Stimulated activated CD4-positive, alpha-beta T cell treated with anti-CD3 and anti-CD28 coated beads, Interleukin-2, amount 100 ng/mL, for 24 hours (primary cell): ENCODE measurements at regions not wholly inside any gene's neighbourhood (a gene's known extent, or its start where the extent isn't known, plus 50 kb on each side); places are given as distances from the start of the nearest gene placed in this dataset.

Source experiments
- DNase-seq, 2 donors: peaks; one replicate each; pipeline ENCODE4 v3.0.0-alpha.2; 2020

DNA sequence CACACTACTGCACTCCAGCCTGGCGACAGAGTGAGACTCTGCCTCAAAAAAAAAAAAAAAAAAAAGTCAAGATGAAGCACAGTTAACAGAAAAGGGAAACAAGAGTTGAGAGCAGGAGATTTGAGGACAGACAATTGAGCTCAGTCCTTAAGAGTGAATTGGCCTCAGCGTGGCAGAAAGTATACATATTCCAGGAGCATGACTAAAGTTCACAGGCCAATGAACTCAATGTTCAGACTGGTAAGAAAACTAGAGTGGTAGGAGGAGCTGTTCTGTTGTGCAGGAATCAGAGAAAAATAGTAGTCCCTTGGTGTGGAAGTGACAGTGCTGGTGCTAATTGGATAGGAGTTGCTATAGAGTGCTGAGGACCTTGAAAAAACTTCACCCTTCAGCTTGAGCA lies 60.0 kb downstream of the NRN1 start:
- no peak for DNase-seq

DNA sequence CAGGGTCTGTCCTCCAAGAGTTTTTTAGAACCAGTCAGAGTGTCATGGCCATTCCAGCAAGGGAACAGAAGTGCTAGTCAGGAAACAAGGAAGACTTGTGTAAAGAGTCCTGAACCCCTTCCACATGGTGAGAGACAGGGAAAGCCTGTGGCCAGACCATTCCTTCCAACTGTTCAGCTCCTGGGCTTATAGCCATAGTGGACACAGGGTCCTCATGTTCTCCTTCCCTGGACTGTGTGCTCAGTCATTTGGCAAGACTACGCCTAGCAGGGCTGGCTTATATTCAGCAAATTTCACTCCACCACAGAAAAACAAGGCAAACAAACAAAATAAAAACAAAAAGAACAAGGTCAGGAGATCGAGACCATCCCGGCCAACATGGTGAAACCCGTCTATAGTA lies 60.5 kb downstream of the NRN1 start:
- no peak for DNase-seq

DNA sequence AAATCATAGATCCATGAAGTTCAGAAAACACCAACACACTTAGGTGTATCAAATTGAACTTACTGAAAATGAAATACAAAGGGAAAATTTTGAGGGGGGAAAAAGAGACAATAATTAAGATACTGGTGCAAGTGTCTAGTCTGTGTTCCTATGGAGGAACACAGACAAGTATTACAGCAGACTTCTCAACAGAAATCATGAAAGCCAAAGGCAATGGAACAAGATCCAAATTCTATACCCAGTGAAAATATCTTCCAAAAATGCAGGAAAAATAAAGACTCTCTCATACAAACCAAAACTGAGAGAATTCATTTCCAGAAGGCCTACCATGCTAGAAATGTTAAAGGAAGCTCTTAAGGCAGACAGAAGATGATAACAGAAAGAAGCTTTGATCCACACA lies 63.1 kb downstream of the NRN1 start:
- DNase-seq: no peak

DNA sequence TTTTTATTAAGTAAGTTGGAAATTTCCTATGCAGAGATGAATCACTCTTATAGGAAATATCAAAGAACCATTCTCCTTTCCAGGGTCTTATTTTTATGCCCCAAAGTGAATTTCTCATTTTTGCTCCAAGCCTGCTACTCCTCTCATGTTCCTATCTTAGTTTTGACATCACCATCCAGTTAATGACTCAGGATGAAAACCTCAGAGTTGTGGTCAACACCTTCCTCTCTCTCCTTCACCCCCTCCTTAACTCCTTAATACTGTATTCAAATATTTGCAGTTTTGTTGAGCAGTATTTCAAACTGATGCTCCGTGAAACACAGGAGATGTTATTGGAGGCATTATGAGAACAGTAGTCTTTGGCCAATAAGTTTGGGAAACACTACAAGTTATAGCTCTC lies 64.1 kb downstream of the NRN1 start:
- DNase-seq: no peak

DNA sequence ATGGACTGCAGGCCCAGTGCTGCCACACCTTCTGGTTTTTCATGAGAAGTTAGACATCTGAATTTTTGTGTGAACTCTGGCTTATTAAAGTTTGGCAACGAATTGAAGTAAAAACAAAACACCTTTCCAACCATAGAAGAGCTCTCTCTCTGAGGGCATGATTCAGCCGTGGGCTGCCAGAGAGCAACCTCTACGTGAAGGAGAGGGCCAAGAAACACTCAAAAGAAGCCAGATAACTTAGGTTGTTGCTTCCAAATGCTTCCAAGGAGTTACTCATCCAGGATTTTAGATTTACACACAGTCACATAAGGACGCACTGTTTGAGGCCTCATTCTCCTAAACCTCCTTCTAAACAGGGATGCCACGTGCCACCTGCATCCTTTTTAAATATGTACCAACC lies 65.5 kb downstream of the NRN1 start:
- DNase-seq: no peak

DNA sequence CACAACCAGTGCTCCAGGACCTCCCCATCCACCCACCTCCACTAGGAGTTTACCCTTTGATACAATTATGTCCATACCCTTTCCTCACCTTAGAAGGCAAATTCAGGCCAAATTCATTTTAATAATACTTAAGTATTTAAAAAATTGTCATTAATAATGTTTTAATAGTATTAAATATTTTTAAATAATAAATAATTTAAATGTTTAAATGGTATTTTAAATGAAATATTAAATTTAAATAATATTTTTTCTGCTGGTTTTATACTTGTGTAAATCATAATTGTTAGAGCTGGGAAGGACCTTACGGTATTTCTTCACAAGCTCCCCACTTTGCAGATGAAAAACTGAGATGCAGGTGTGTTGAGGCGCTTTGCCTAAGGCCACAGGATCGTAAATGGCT lies 67.8 kb downstream of the NRN1 start:
- DNase-seq: no peak

DNA sequence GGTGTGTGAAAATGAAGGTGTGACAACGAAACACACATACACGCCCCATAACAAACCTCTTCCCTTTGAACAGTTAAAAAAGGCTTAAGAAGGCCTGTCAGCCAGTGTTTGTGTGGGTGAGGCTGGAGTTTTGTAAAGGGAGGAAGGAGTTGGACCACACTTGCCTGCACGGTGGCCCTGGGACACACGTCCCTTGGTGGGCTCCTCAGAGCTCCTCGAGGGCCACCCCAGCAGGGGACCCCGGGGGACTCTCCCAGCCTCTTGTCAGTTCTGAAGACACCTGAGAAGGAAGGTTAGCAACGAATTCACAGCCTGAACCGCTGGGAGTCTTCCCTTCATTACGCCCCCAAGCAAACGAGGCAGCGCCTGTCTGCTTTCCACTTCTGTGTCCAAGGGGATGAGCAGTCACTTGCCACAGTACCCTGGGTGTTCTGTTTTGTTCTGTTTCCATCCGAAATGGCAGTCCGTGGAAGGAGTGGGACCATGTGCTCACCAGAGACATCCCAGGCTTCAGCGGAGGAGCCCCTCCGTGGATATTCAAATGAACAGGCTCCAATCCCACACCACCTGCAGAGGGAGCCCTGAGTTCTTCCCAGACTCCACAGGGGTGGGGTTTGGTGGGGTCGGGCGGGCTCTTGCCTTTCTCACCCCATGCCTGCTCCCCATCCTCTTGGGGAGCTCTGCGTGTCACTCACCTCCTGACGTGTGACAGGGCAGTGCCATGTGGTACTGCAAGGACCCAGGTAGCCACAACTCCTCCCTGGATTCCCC lies 68.6 kb downstream of the NRN1 start:
- no peak for DNase-seq

DNA sequence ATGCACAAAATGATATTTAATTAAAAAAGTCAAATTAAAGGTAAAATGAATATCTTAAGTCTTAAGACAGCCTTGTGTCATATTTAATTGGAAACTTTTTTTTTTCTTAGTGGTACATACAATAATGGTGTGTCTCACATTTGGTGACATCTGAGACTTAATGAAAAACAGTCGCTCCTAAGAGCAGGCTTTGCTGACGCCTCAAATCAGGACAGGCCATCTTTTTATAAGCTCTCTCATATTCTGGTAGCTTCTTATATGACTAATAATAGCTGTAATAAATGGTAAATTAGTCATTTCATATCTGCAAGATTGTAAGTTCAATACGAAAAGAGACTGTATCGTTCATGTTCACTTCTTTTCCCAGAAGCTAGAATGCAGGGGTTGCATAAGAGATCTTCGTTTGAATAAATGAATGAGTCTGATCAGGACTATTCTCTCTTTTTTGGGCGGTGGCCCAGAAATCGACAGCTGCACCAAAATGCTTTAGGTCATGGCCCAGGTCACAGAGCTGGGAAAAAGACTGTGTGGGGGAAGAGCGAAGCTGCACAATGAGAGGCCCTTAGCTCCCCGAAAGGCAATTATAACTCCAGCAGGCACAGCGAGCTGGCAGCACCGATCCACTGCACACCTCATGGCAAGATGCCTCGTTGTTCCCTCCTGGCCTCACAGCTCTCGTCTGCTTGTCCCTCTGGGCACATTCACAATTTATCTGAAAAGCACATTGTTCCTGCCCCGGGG lies 69.4 kb downstream of the NRN1 start:
- DNase-seq: no peak

DNA sequence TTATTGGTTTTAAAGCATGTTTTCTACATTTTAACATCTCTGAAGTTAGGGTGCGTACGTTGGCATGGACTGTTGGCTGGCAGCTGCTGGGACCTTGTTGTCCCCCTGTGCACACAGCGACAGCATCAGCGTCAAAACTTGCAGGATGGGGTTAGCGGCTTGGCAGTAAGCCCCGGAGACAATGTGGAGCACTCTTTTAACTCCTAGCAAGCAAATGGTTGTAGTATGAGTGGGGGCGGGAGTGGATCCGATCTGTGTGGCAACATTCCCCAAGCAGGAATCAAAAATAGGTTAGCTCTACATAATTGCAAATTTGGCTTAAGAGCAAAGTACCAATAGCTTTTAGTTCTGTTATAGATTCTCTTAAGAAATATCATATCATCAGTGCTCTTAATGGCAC lies 70.1 kb downstream of the NRN1 start:
- DNase-seq: no peak

DNA sequence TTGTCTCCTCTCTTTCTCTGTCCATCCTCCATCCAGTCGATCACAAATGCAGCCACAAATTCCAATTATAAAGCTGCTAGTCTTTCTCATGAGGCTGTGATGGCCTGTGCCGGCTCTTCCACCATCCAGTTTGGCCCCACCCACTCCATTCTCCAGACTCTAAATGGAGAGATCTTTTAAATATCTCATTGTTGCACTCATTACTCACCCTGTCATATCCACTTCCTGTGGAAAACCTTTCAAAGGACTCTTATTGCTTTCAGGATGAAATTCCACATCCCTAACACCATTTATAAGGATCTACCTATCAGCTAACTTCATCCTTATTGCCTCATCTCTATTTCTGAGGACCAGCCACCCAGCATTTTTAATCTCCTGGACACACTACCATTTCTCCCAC lies 70.6 kb downstream of the NRN1 start:
- no peak for DNase-seq

DNA sequence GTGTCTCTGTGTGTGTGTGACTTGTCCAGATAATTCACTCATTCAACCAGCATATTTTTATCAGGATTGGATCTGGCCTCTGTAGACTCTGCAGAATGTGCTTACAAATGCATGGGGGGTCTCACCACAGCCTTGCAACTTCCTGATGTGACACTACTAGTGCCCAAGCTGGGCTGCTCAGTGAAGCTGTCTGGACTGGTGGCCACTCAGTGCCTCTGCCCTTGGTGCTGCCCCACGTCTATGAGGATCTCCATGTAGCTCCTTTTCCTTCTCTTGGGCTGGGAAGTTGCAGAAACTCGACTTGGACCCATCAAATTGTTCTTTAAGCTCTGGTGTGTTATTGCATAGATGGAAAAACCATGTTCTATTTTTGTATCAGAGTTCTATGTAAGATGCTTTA lies 75.8 kb downstream of the NRN1 start:
- no peak for DNase-seq

DNA sequence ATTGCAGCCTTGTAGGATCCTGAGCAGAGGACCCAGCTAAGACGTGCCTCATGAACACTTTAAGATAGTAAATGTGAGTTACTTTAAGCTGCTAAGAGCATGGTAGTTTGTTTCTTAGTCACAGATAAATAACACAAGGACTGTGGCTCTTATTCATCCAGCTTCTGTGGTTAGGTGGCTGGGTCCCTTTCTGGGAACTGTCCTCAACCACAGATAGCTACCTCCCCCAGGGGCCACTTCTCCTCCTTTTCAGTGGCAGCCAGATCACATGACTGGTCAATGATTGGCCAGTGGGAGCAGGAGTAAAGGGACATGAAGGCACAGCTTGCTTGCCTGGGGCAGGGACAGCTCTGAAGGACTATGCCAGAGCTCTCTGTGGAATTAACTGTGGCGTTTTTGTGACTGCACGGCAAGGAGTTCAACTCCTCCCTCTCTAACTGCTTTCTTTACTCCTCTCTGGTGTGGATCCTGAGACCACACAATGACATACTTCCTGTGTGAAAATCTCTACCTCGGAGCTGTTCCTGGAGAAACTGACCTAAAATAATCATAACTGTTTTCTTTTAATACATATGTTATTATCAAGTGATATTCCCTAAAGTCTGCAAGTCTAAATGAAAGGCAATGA lies 76.5 kb downstream of the NRN1 start:
- no peak for DNase-seq

DNA sequence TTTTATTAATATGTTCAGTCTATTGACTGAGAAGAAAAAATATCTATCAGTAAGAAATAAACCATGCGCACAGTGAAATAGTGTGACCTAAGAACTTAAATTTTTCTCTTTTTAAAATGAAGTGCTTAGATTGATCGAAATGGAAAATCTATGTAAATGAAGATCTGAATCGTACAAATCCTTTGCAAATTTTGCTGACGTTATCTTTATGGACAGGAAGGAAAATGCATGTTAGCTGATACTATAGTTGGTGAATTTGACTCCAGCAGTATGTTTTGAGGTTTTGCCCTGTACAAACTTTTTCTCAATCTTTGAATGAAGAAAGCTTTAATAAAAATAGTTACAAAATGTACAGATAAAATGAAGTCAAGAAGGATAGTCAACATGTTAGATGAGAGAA lies 82.9 kb downstream of the NRN1 start:
- DNase-seq: no peak

DNA sequence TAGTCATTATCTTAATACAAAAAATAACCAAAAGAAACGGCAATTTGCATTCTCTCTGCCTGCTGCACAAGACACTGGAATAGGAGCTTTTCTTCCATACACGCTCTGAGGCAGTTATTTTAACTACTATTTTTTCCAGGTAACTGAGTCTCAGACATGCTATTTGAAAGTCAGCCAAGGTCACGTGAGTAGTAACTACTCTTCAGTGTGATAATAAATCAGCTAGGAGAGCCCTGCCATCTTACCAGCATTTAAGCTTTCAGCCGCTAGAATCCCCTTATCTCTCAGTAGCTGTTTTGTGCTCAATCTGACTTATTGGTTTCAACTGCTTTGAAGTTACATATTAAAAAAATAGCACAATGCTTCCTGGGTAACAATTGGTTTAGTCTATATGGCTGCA lies 84.5 kb downstream of the NRN1 start:
- DNase-seq: no peak

DNA sequence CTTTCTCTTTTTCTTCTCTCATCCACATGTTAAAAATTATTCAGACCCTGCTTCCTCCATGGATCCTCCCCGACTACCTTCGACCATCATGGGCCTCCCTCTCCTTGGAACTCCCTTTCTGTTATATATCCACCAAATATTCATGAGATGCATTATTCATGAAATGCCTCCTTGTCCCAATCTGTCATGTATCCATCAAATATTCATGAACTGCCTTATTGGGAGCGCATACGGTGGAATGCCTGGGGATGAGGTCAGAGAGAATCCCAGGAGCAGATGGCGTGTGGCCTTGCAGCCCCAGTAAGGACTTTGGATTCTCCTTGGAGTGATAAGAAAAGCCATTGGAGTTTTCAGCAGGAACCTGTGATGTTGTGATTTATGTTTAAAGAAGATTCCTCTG lies 97.0 kb downstream of the NRN1 start:
- DNase-seq: no peak

DNA sequence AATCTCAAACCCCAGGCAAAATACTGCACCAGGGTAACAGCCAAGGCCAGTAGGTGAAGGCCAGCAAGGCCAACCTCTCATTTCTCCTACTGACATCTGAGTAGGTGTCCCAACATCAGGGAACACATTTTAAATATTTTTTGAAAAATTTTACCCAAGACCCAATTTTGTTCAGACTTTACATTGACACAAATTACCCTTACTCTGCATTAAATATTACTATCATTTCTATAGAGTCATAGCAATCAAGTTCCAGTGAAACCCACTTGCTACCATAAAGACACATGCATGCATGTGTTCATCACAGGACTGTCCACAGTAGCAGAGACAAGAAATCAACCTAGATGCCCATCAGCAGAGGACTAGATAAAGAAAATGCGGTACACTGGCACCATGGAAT lies 99.9 kb downstream of the NRN1 start:
- DNase-seq: no peak

DNA sequence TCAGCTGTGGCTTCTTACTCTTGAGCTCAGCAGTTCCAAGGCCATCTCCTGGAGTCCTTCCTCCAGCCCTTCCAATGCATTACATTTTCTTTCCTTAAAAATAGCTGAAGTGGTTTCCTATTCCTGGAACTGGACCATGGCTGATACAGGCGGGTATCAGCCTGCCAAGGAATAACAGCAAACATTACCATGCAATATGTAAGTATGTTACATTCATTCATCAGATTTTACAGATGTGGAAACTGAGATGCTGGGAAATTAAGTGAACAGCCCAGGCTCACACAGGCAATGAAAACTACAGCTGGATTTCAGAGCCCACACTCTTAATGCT lies 100.4 kb downstream of the NRN1 start:
- DNase-seq: no peak

DNA sequence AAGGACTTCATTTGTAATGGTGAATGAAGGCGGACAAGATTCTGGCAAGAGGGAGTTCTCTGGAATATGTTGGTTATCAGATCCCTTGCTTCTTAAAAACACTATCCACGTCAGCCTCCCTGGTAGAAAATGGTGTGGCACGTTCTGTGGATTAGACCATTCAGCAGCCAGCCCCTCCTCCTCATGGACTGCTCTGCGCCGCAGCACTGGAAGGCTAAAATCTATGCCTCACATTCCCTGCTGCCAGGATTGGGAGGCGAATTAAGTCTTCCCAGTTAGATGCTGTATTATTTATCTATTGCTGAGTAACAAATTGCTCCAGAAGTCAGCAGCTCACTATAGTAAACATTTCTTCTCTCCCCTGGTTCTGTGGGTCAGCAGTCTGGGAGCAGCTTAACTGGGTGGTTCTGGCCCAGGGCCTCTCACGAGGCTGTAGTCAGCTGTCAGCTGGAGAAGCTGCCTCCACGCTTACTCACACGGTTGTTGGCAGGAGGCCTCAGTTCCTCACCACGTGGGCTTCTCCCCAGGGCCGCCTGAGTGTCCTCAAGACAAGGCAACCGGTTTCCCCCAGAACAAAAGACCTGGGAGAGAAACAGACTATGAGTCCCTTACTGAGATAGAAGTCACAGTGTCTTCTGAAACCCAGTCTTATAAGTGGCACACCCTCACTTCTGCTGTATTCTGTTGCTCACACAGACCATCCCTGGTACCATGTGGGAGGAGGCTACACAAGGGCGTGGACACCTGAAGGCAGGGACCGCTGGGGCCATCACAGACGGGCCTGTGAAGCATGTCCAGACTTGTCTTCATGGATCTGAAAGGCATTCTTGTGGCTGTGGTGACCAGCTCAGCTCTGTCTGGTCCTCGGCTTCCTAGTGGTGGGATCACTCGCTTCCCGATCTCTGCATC lies 101.0 kb downstream of the NRN1 start:
- no peak for DNase-seq

DNA sequence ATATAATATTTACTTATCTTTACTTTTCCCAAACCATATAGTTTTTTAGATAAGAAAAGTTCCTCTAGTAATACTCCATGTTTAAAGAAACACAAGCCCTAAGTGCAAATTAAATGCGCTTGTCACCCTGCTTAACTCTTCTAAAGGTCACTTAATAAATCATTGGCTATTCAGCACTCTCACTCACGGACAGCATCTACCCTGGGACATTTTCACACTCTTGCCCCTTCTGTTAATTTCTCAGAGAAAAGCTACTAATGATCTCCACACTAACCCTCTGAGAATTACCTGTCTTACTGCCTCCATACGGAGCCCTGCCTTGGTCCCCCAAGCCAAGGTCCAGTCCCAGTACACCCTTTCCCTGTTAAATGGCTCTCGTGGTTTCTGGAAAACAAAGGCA lies 102.2 kb downstream of the NRN1 start:
- DNase-seq: no peak

DNA sequence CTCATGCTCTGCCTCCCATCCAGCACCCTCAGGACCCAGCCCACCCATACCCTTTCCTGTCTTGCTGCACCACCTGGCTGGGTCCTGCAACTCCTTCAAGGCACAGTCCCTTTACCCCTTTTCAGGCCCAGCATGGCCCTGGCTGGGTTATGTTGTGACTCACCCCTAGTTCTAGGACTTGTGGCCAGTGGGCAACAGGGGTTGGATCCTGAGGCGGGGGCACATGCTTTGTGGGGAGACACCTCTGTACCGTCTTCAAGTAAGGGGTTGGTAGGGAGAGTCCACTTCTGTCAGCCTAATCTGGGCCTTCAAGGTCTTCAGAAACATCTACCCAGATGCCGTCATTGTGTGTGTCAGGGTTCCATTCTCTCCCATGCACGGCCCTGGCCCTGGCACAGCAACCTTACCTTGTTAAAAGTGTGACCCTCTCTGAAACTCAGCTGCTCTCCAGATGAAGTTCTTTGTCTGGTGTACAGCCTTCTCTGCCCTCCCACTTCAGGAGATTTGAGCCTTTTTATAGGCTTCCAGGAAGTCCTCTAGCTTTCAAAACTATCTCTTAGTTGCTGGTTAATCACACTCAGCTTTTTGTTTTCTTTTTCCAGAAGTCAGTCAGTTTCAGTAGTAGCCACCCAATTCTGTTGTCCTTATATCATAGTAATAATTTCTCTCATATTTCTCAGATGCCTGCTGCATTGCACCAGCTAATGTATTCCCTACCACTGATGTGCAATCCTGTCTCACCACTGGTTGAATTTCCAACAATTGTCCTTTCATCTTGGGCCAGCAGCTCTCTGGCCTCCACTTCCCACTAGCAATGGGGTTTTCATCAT lies 107.3 kb downstream of the NRN1 start:
- no peak for DNase-seq

DNA sequence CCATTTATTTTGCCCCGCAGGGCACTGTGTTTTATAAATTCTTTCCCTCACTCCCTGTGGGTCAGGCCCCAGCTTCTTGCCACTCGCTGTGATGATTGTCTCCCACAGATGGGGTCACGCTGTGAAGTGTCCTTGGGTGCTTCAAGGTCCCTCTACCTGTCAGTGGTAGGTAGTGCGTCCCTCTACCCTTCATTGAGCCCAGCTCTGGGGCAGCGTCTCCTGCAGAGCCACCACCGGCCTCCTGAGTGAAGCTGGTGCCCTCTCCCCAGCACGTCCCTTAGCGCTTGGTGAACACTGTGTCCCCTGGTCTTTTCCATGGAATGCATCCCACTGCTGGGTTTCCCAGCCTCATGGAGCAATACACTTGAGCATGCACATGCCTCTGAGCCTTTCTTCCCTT lies 108.2 kb downstream of the NRN1 start:
- DNase-seq: no peak

DNA sequence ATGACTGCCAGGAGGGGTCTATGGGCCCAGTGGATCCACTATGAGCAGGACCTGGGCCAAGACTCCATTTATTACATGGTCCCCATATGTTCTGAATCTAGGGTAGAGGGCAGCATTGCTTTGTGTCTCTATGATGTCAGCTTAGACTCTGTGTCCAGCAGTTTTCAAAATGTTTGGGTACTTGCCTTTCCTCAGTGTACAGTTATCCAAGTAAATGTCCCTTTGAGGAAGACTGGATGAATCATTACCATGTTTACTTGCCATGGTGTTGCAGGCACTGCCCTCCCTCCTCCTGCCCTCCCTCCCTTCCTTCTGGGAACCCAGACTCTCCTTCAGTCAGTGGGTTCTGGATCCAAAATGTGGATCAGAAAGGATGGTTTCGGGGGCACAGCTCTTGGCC lies 108.6 kb downstream of the NRN1 start:
- no peak for DNase-seq
